Left kidney (tissue), 1 donor: ENCODE measurements at regions not wholly inside any gene's neighbourhood (a gene's known extent, or its start where the extent isn't known, plus 50 kb on each side); places are given as distances from the start of the nearest gene placed in this dataset.

Experiments used
- DNase-seq: peaks from one replicate; pipeline ENCODE4 v3.0.0-alpha.2; 2013

DNA sequence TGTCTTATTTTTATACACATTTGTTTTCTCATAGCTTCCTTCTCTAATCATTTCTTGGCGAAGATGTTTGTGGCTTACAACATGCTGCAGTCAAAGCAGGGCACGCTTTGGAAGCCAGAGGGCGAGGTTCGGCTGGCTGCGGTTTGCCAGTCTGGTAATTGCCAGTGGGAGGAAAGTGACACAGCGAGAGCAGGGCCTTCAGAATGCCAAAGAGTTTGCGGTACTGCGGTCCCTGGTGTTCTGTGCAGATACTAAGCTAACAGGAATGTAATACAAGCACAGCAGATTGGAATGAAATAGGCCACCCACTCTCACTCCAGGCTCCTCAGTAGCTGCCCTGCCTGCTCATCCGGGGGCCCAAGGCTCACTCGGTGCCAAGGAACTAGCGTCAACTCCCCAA lies 58.7 kb upstream of the TGM3 start:
- no peak for DNase-seq

DNA sequence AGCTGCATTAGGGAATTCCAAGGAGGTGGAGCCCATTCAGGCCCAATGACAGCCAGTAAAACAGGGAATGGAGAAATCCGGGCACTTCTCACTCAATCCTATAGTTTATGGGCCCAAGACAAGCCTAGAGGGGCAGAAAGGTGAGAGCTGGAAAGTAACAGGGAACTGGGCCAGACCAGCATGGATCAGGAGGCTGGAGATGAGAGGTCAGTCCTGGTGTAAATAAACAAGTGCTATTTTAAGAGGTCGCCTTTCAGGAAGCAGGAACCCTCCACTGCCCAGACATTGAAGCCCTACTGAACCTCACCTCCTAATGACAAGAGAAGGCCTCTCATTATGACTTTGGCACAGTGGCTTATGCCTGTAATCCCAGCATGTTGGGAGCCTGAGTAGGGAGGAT lies 57.2 kb upstream of the TGM3 start:
- DNase-seq, result no peak

DNA sequence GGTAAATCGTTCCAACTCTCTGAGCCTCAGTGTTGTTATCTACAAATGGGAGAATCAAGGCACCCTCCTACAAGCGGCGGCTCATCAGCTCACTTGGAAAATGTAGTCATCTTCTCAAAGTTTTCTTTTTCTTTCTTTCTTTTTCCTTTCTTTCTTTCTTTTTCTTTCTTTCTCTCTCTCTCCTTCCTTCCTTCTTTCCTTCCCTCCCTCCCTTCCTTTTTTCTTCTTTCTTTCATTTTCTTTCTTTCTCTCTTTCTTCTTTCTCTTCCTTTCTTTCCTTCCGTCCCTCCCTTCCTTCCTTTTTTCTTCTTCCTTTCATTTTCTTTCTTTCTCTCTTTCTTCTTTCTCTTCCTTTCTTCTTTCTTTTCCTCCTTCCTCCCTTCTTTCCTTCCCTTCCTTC lies 55.0 kb upstream of the TGM3 start:
- DNase-seq, result no peak

DNA sequence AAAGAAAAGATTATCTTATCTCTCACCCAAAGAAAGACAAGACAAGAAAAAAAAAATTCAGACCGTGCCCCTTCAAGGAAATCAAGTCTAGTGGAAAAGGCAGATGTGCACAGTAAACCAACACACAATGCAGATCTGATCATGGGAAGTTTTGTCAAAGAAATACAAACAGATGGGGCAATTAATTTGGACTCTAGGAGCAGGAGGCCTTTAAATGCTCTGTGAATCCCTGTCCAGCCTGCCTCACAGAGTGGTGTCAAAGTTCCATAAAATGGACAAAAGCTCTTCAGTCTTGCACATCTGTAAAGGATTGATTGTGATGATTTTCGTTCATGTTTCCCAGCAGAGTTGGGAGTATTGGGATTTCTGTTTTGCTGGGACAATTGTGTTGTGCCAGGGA lies 53.1 kb upstream of the TGM3 start:
- DNase-seq, result no peak

DNA sequence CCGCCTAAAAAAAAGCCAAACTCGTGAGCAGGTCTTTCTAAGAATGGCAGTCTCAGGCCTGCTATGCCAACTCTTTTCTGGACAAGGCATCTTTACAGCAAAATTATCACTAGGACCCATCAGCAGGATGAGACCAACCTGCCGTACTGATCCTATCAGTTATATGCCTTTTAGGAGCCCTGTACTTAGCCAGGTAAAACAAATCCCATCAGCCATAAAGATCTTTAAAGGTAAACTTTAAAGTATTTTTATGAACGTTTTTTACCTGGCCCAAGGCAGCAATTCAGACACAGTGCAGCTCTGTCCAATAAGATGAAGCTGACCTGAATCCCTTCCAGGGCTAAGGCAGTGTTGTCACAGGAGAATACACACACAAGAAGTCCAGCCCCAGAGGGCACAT lies 51.3 kb upstream of the TGM3 start:
- DNase-seq, result no peak

DNA sequence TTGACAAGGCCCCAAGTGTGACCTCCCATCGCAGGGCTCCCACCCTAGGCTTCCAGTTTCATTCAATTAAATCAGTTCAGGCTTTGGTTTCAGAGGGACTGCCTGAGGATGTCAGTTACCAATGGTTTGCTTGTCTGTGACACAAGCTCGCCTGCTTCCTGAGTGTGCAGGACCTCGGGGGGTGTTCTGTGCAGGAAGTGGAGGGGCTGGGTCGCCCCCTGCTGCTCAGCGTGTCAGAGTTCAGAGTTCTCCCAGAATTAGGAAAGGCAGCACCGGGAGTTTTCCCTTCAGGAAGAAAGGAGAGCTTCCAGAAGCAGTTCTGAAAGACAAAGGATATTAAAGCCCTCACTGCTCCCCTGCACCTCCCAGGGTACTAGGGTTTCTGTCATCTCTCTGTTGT lies 50.8 kb upstream of the TGM3 start:
- no peak for DNase-seq

DNA sequence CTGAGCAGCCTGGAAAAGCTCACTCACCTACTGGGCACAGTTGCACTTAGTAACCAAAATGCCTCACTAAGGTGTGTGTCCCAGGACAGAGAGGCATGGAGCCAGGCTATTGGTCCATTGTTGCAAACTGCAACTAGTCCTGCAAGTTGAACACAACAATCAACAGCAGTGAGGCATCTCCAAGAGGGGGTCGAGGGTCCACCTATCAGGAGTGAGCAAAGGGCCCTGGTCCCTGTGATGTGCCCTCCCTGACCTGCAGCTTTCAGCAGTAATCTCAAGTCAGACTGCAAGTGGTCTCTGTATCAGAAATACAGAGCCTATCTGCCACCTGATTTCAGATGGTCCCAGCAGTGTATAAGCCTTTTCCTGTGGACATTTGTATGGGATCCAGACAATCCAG lies 50.2 kb upstream of the TGM3 start:
- DNase-seq, result no peak
